HepG2 (cell line): ENCODE measurements at regions not wholly inside any gene's neighbourhood (a gene's known extent, or its start where the extent isn't known, plus 50 kb on each side); places are given as distances from the start of the nearest gene placed in this dataset.

Experiments used
- HMGXB3 ChIP-seq: sonication (generic); formaldehyde crosslinking; IDR thresholded peaks from 2 replicates; pipeline ENCODE4 v1.4.0; 2020; ENCODE audit warnings: missing genetic modification reagents, borderline replicate concordance
- NFIC ChIP-seq: IDR thresholded peaks from 2 replicates; pipeline ENCODE4 v1.6.1; 2012; ENCODE audit warnings: mild to moderate bottlenecking, low read length, inconsistent platforms
- STAG1 ChIP-seq: sonication (generic); formaldehyde crosslinking; IDR thresholded peaks from 2 replicates; pipeline ENCODE4 v1.4.0; 2020; ENCODE audit warnings: missing genetic modification reagents
- SYNCRIP ChIP-seq: fragments of 200-400 bp; formaldehyde crosslinking; IDR thresholded peaks from 2 replicates; pipeline ENCODE4 v1.6.1; 2018; ENCODE audit warnings: mild to moderate bottlenecking, low read depth, low read length; ENCODE audit not compliant: insufficient read depth
- UBTF ChIP-seq: sonication (generic); formaldehyde crosslinking; IDR thresholded peaks from 2 replicates; pipeline ENCODE4 v1.4.0; 2020; ENCODE audit warnings: mild to moderate bottlenecking, missing genetic modification reagents
- ZBTB44 ChIP-seq: sonication (generic); formaldehyde crosslinking; IDR thresholded peaks from 2 replicates; pipeline ENCODE4 v1.4.0; 2020; ENCODE audit warnings: missing genetic modification reagents

- TF ChIP-seq HMGXB3 (no peak), NFIC (no peak), SYNCRIP (no peak), UBTF (CRISPR knock-in tag) (peak; percentile 42), STAG1 (CRISPR knock-in tag) (0 out of 2 replicates have a peak, but pooled peaks have one; percentile 10), ZBTB44 (CRISPR knock-in tag) (no peak)
These were observed 153.0 kb downstream of the CEBPB start (continued) for GRCh38 chr20:50343490-50344179.
